Peyer's patch (tissue), 4 donors: ENCODE measurements at regions not wholly inside any gene's neighbourhood (a gene's known extent, or its start where the extent isn't known, plus 50 kb on each side); places are given as distances from the start of the nearest gene placed in this dataset.

ENCODE experiments used
- CTCF ChIP-seq, 6 experiments: fragments of 450-650 bp in 4 of 6; fragments of 200-600 bp in 2 of 6; sonication (generic) in 1 of 6; IDR thresholded peaks; one replicate each; pipeline ENCODE4 v1.5.1; 2017 to 2019; ENCODE audit warnings: antibody characterized with exemption in 6 of 6, mild to moderate bottlenecking in 3 of 6, moderate library complexity in 1 of 6
- POLR2A ChIP-seq, 2 donors: fragments of 450-650 bp; IDR thresholded peaks; one replicate each; pipeline ENCODE4 v1.5.1; 2017; ENCODE audit warnings: antibody characterized with exemption in 2 of 2, mild to moderate bottlenecking in 2 of 2, moderate library complexity in 2 of 2

- no peak for TF ChIP-seq CTCF (IDR thresholded peaks at IDR 0.05)
- TF ChIP-seq POLR2A (IDR thresholded peaks at IDR 0.05), result no peak
Observed at GRCh38 chr15:81502439-81502838, 128.4 kb upstream of the TMC3 start.
